Endothelial cell of umbilical vein (primary cell): ENCODE measurements at regions not wholly inside any gene's neighbourhood (a gene's known extent, or its start where the extent isn't known, plus 50 kb on each side); places are given as distances from the start of the nearest gene placed in this dataset.

Source experiments
- BruUV-seq: library from RNA; stranded (reverse); fragments of 400-500 nt; replicated peaks from 2 replicates; lab custom pipeline; 2021; lab: Mats Ljungman, UMichigan
- CTCF ChIA-PET: fragments of 300-600, 350-600 bp; sonication (Branson Sonifier 250); formaldehyde crosslinking; loops from one replicate; lab custom pipeline; 2021; ENCODE audit warnings: antibody characterized with exemption, inconsistent platforms; lab: Charles Lee
- POLR2A ChIA-PET: fragments of 300-600, 350-600 bp; sonication (Branson Sonifier 250); formaldehyde crosslinking; loops from one replicate; lab custom pipeline; 2021; ENCODE audit warnings: antibody characterized with exemption, inconsistent platforms; lab: Charles Lee
- DNase-seq: peaks from one replicate; pipeline ENCODE4 v3.0.0-alpha.2; 2011; ENCODE audit warnings: low read depth, low spot score
- FAIRE-seq: peaks from 2 replicates; lab custom pipeline; 2011; peaks lifted over from hg19 to GRCh38; lab: Jason Lieb, UNC
- H2AFZ ChIP-seq: 2 replicates; pipeline ENCODE4 v1.6.0; 2012; ENCODE audit warnings: low read depth, low read length, control low read depth, inconsistent platforms
- H3K27ac ChIP-seq: 2 replicates; pipeline ENCODE4 v1.5.1; 2011; ENCODE audit warnings: low read depth, mild to moderate bottlenecking, control low read depth, low read length, moderate library complexity; ENCODE audit not compliant: insufficient read depth
- H3K27me3 ChIP-seq, 2 experiments: 2 replicates each; pipeline versions ENCODE4 v1.6.0 to v1.6.1; 2011; ENCODE audit warnings: low read length in 2 of 2, mixed read lengths in 1 of 2; ENCODE audit not compliant: control insufficient read depth in 2 of 2, insufficient read depth in 2 of 2
- H3K36me3 ChIP-seq, 2 experiments: 2 replicates in 1 of 2; 3 replicates in 1 of 2; pipeline ENCODE4 v1.5.1; 2011; ENCODE audit warnings: low read length in 2 of 2, mild to moderate bottlenecking in 1 of 2, moderate library complexity in 1 of 2; ENCODE audit not compliant: control insufficient read depth in 2 of 2, insufficient read depth in 2 of 2; ENCODE audit errors: extremely low read depth in 1 of 2
- H3K4me1 ChIP-seq: 3 replicates; pipeline ENCODE4 v1.5.1; 2011; ENCODE audit warnings: mild to moderate bottlenecking, low read length; ENCODE audit not compliant: control insufficient read depth, insufficient read depth; ENCODE audit errors: extremely low read depth
- H3K4me2 ChIP-seq: 2 replicates; pipeline ENCODE4 v1.6.1; 2011; ENCODE audit warnings: low read length, control low read depth, mixed read lengths; ENCODE audit not compliant: insufficient read depth
- H3K4me3 ChIP-seq, 3 experiments: fragments of 200-600 bp in 1 of 3; sonication (generic), shearing (Covaris generic) in 1 of 3; replicated peaks in 1 of 3; 2 replicates each; pipeline ENCODE4 v1.5.1; 2011 to 2016; ENCODE audit warnings: control low read depth in 3 of 3, low read length in 3 of 3, mild to moderate bottlenecking in 2 of 3, inconsistent platforms in 1 of 3, low read depth in 1 of 3, moderate library complexity in 1 of 3; ENCODE audit not compliant: insufficient read depth in 1 of 3
- H3K79me2 ChIP-seq: 2 replicates; pipeline ENCODE4 v1.6.0; 2012; ENCODE audit warnings: low read length, inconsistent platforms; ENCODE audit not compliant: control insufficient read depth, insufficient read depth
- H3K9ac ChIP-seq: replicated peaks from 2 replicates; pipeline ENCODE3; 2011; ENCODE audit warnings: low read length, control low read depth; ENCODE audit not compliant: insufficient read depth; ENCODE audit errors: extremely low read depth
- H3K9me1 ChIP-seq: replicated peaks from 3 replicates; pipeline ENCODE4 v1.6.0; 2011; ENCODE audit warnings: mild to moderate bottlenecking, low read length; ENCODE audit not compliant: control insufficient read depth, insufficient read depth; ENCODE audit errors: extremely low read depth
- H3K9me3 ChIP-seq: replicated peaks from 2 replicates; pipeline ENCODE4 v1.5.1; 2012; ENCODE audit warnings: low read length, inconsistent platforms; ENCODE audit not compliant: control insufficient read depth, insufficient read depth
- H4K20me1 ChIP-seq: replicated peaks from 2 replicates; pipeline ENCODE3; 2011; ENCODE audit warnings: mild to moderate bottlenecking, low read length; ENCODE audit not compliant: control insufficient read depth, insufficient read depth; ENCODE audit errors: extremely low read depth
- CTCF ChIP-seq, 2 donors: IDR thresholded peaks; 1 replicate in 1 of 2; 2 replicates in 1 of 2; pipeline ENCODE4 v1.5.1; 2011; ENCODE audit warnings: low read length in 2 of 2, mild to moderate bottlenecking in 2 of 2, moderate library complexity in 2 of 2, control low read depth in 1 of 2, inconsistent platforms in 1 of 2, low read depth in 1 of 2; ENCODE audit not compliant: insufficient read depth in 1 of 2; ENCODE audit errors: extremely low read depth in 1 of 2
- EZH2 ChIP-seq: IDR thresholded peaks from 2 replicates; pipeline ENCODE4 v1.6.1; 2012; ENCODE audit warnings: borderline replicate concordance, low read depth, mild to moderate bottlenecking, moderate library complexity, low read length, inconsistent platforms; ENCODE audit not compliant: severe bottlenecking
- FOS ChIP-seq: IDR thresholded peaks from 2 replicates; pipeline ENCODE4 v1.6.1; 2011; ENCODE audit warnings: mild to moderate bottlenecking, low read length, moderate library complexity, borderline replicate concordance; ENCODE audit not compliant: insufficient read depth
- GATA2 ChIP-seq: IDR thresholded peaks from 2 replicates; pipeline ENCODE4 v1.7.0; 2011; ENCODE audit warnings: low read depth, mild to moderate bottlenecking, moderate library complexity, mixed read lengths, low read length; ENCODE audit not compliant: insufficient read length, insufficient read depth
- JUN ChIP-seq: IDR thresholded peaks from 2 replicates; pipeline ENCODE4 v1.6.1; 2011; ENCODE audit warnings: borderline replicate concordance, low read depth; ENCODE audit not compliant: insufficient read length, insufficient read depth
- MAX ChIP-seq: IDR thresholded peaks from 2 replicates; pipeline ENCODE4 v1.6.1; 2011; ENCODE audit not compliant: insufficient read depth, insufficient read length
- MYC ChIP-seq: IDR thresholded peaks from one replicate; pipeline ENCODE4 v1.6.1; 2011; ENCODE audit warnings: mild to moderate bottlenecking, low read depth, low read length
- POLR2A ChIP-seq: IDR thresholded peaks from 2 replicates; pipeline ENCODE4 v1.6.1; 2012; ENCODE audit warnings: low read depth, mild to moderate bottlenecking, control low read depth, low read length
- POLR2AphosphoS5 ChIP-seq: IDR thresholded peaks from 2 replicates; pipeline ENCODE4 v1.6.1; 2012; ENCODE audit warnings: low read depth, mild to moderate bottlenecking, control low read depth, low read length, moderate library complexity; ENCODE audit not compliant: insufficient read depth
- dilution Hi-C: fragments of 300-500 bp; cut with MboI; formaldehyde crosslinking; loops from one replicate; pipeline ENCODE4 v1.15.0; 2019; ENCODE audit warnings: low sequenced_read_pairs; ENCODE audit not compliant: extremely low pct_ligation_motif_present
- intact Hi-C: fragments of 100-400 bp; cut with micrococcal nuclease; formaldehyde crosslinking; loops from one replicate; pipeline ENCODE4 v1.10.0; 2022

- Histone ChIP-seq H3K9me1 (no peaks in the 10 kb centered on the region), H3K9me3 (no peaks in the 10 kb centered on the region), H4K20me1 (no peaks in the 10 kb centered on the region), H3K4me2 (no peak overlapping the region), H2AFZ (no peak overlapping the region), H3K36me3 (no peaks in the 10 kb centered on the region), H3K79me2 (no peaks in the 10 kb centered on the region), H3K9ac (no peak overlapping the region), H3K27me3 (no peaks in the 10 kb centered on the region), H3K4me3 (no peak overlapping the region), H3K4me1 (no peaks in the 10 kb centered on the region), H3K27ac (no peak overlapping the region)
- intact Hi-C loops = no loop called here
- CTCF ChIA-PET = no interaction called here
- no TSS peak for BruUV-seq
- TF ChIP-seq MAX (no peak), EZH2 (no peak), FOS (no peak), POLR2AphosphoS5 (no peak), MYC (no peak), GATA2 (no peak), POLR2A (no peak), JUN (no peak), CTCF (IDR thresholded peaks at IDR 0.05; ENCODE audit: extremely low read depth in 1 of 2, insufficient read depth in 1 of 2, low read depth in 1 of 2, low read length in 2 of 2) (no peak)
- DNase-seq (peak; percentile 22), FAIRE-seq (no peak)
- POLR2A ChIA-PET = no interaction called here
- dilution Hi-C loops = no loop called here
Observed at GRCh38 chr4:132709056-132709455, 440.0 kb upstream of the PCDH10 start.
